GM12878 (cell line): ENCODE measurements at regions not wholly inside any gene's neighbourhood (a gene's known extent, or its start where the extent isn't known, plus 50 kb on each side); places are given as distances from the start of the nearest gene placed in this dataset.

Experiments used
- ATAC-seq: fragments of 200-7000 bp; cut with Tn5 transposase; 3 replicates; pipeline ENCODE4 v1.9.1; 2020; ENCODE audit warnings: mild to moderate bottlenecking, moderate library complexity
- BruUV-seq: library from RNA; stranded (reverse); fragments of 400-500 nt; replicated peaks from 2 replicates; lab custom pipeline; 2021; lab: Mats Ljungman, UMichigan
- CTCF ChIA-PET: fragments of 300-600 bp; sonication (Branson Sonifier 250); formaldehyde crosslinking; extraction: SDS; loops from one replicate; lab custom pipeline; 2021; ENCODE audit warnings: inconsistent platforms; lab: Yijun Ruan, JAX
- POLR2A ChIA-PET: fragments of 350-600 bp; formaldehyde crosslinking; extraction: SDS; loops from one replicate; lab custom pipeline; 2021; ENCODE audit warnings: inconsistent platforms; lab: Charles Lee
- RAD21 ChIA-PET: fragments of 300-600 bp; sonication (Branson Sonifier 250); formaldehyde crosslinking; loops from one replicate; lab custom pipeline; 2023; ENCODE audit warnings: antibody characterized with exemption; ENCODE audit not compliant: unreplicated experiment; lab: Charles Lee
- SMC1A ChIA-PET: fragments of 300-600 bp; sonication (Branson Sonifier 250); formaldehyde crosslinking; loops from one replicate; lab custom pipeline; 2023; ENCODE audit not compliant: unreplicated experiment, uncharacterized antibody; lab: Charles Lee
- DNase-seq: peaks from one replicate; pipeline ENCODE4 v3.0.0-alpha.2; 2011; ENCODE audit warnings: low read depth, low spot score
- FAIRE-seq: peaks from 3 replicates; lab custom pipeline; 2011; peaks lifted over from hg19 to GRCh38; lab: Jason Lieb, UNC
- H2AFZ ChIP-seq: 2 replicates; pipeline ENCODE4 v1.6.0; 2011; ENCODE audit warnings: low read depth, low read length, control low read depth; ENCODE audit not compliant: control insufficient read depth
- H3K27ac ChIP-seq: 2 replicates; pipeline ENCODE4 v1.5.1; 2011; ENCODE audit warnings: control low read depth; ENCODE audit not compliant: control insufficient read depth, insufficient read depth
- H3K27me3 ChIP-seq, 2 experiments: replicated peaks in 1 of 2; 2 replicates each; pipeline versions ENCODE4 v1.6.0 to v1.6.1; 2011; ENCODE audit warnings: low read length in 1 of 2; ENCODE audit not compliant: control insufficient read depth in 2 of 2, insufficient read depth in 2 of 2
- H3K36me3 ChIP-seq, 2 experiments: 2 replicates each; pipeline ENCODE4 v1.5.1; 2011; ENCODE audit warnings: low read length in 1 of 2; ENCODE audit not compliant: control insufficient read depth in 2 of 2, insufficient read depth in 2 of 2
- H3K4me1 ChIP-seq: 2 replicates; pipeline ENCODE4 v1.6.1; 2011; ENCODE audit warnings: mild to moderate bottlenecking, low read length, moderate library complexity, mixed read lengths; ENCODE audit not compliant: control insufficient read depth, insufficient read depth
- H3K4me2 ChIP-seq: 2 replicates; pipeline ENCODE4 v1.6.0; 2011; ENCODE audit warnings: control low read depth; ENCODE audit not compliant: control insufficient read depth, insufficient read depth
- H3K4me3 ChIP-seq: fragments of 200-600 bp; sonication (generic); 2 replicates; pipeline ENCODE4 v1.5.1; 2016
- H3K79me2 ChIP-seq: 2 replicates; pipeline ENCODE4 v1.6.0; 2011; ENCODE audit warnings: low read length; ENCODE audit not compliant: control insufficient read depth, insufficient read depth
- H3K9ac ChIP-seq: 2 replicates; pipeline ENCODE4 v1.8.0; 2011; ENCODE audit warnings: low read length, control low read depth, mixed read lengths; ENCODE audit not compliant: control insufficient read depth, insufficient read depth
- H3K9me3 ChIP-seq: replicated peaks from 3 replicates; pipeline ENCODE4 v1.5.1; 2011; ENCODE audit warnings: mild to moderate bottlenecking, low read length; ENCODE audit not compliant: control insufficient read depth, insufficient read depth
- H4K20me1 ChIP-seq: 2 replicates; pipeline ENCODE4 v1.6.0; 2011; ENCODE audit not compliant: control insufficient read depth, insufficient read depth
- HDAC2 ChIP-seq: fragments of 200-600 bp; sonication (generic); IDR thresholded peaks from 2 replicates; pipeline ENCODE4 v1.6.1; 2017
- HSF1 ChIP-seq: fragments of 150-350 bp; IDR thresholded peaks from 2 replicates; pipeline ENCODE4 v1.6.1; 2014; ENCODE audit warnings: mild to moderate bottlenecking, low read depth, low read length
- NR2F1 ChIP-seq: fragments of 450-650 bp; conservative IDR thresholded peaks from 2 replicates; pipeline ENCODE4 v1.6.1; 2017; ENCODE audit warnings: mild to moderate bottlenecking
- ZNF217 ChIP-seq: fragments of 450-650 bp; IDR thresholded peaks from 2 replicates; pipeline ENCODE4 v1.6.1; 2017; ENCODE audit warnings: antibody characterized with exemption, mild to moderate bottlenecking
- ZNF24 ChIP-seq: fragments of 450-650 bp; IDR thresholded peaks from 2 replicates; pipeline ENCODE4 v1.6.1; 2017; ENCODE audit warnings: antibody characterized with exemption, mild to moderate bottlenecking
- WGBS: methylation state at CpG from one replicate; pipeline ENCODE4 v1.1.6; 2016; ENCODE audit warnings: low lambda C conversion rate; ENCODE audit not compliant: insufficient replicate concordance, insufficient coverage; ENCODE audit errors: missing lambda C conversion rate; 5-methylcytosine and 5-hydroxymethylcytosine counted together
- in situ Hi-C: fragments of 300-500 bp; cut with MboI; formaldehyde crosslinking; loops from 9 replicates; pipeline ENCODE4 v1.14.3; 2018; ENCODE audit warnings: mixed read lengths
- intact Hi-C: fragments of 100-400 bp; cut with micrococcal nuclease; formaldehyde crosslinking; loops from one replicate; pipeline ENCODE4 v1.14.2; 2022; ENCODE audit not compliant: unreplicated experiment
- TF ChIP-seq, protein P1 (sequence below): fragments of 450-650 bp; IDR thresholded peaks from 2 replicates; pipeline ENCODE4 v1.6.1; 2017; ENCODE audit warnings: mild to moderate bottlenecking, moderate library complexity
- TF ChIP-seq, protein P2 (sequence below): IDR thresholded peaks from 2 replicates; pipeline ENCODE4 v1.6.1; 2012; ENCODE audit warnings: low read depth, low read length, improper control_type of control experiment
- TF ChIP-seq, protein P3 (sequence below): fragments of 450-650 bp; IDR thresholded peaks from 2 replicates; pipeline ENCODE4 v1.6.1; 2018; ENCODE audit warnings: borderline replicate concordance, mild to moderate bottlenecking; ENCODE audit not compliant: partially characterized antibody

GRCh38 chr4:135385830-135386581 is 1184.4 kb upstream of the PABPC4L start (continued):
- no peak for TF ChIP-seq HSF1
- TF ChIP-seq, protein P1, sequence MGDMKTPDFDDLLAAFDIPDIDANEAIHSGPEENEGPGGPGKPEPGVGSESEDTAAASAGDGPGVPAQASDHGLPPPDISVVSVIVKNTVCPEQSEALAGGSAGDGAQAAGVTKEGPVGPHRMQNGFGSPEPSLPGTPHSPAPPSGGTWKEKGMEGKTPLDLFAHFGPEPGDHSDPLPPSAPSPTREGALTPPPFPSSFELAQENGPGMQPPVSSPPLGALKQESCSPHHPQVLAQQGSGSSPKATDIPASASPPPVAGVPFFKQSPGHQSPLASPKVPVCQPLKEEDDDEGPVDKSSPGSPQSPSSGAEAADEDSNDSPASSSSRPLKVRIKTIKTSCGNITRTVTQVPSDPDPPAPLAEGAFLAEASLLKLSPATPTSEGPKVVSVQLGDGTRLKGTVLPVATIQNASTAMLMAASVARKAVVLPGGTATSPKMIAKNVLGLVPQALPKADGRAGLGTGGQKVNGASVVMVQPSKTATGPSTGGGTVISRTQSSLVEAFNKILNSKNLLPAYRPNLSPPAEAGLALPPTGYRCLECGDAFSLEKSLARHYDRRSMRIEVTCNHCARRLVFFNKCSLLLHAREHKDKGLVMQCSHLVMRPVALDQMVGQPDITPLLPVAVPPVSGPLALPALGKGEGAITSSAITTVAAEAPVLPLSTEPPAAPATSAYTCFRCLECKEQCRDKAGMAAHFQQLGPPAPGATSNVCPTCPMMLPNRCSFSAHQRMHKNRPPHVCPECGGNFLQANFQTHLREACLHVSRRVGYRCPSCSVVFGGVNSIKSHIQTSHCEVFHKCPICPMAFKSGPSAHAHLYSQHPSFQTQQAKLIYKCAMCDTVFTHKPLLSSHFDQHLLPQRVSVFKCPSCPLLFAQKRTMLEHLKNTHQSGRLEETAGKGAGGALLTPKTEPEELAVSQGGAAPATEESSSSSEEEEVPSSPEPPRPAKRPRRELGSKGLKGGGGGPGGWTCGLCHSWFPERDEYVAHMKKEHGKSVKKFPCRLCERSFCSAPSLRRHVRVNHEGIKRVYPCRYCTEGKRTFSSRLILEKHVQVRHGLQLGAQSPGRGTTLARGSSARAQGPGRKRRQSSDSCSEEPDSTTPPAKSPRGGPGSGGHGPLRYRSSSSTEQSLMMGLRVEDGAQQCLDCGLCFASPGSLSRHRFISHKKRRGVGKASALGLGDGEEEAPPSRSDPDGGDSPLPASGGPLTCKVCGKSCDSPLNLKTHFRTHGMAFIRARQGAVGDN: no peak

- no peak for DNase-seq
- ChIA-PET POLR2A (no interaction called here), RAD21 (no interaction called here), CTCF (no interaction called here), SMC1A (no interaction called here)
- BruUV-seq: no TSS peak
- H2AFZ ChIP-seq: no peak overlapping the region
- no peaks in the 10 kb centered on the region for H3K36me3 ChIP-seq
- ATAC-seq: no peak
- H3K27me3 ChIP-seq: no peaks in the 10 kb centered on the region
- H3K9ac ChIP-seq: no peak overlapping the region
- H3K79me2 ChIP-seq: no peaks in the 10 kb centered on the region
- H3K9me3 ChIP-seq: no peaks in the 10 kb centered on the region
- H4K20me1 ChIP-seq: no peaks in the 10 kb centered on the region
- H3K4me3 ChIP-seq: no peak overlapping the region
- H3K4me2 ChIP-seq: no peak overlapping the region
- intact Hi-C loops: no loop called here
- in situ Hi-C loops: loop anchor here (25.0 kb wide), 1 partner anchor 1479 kb away; no protein-coding TSS in a partner anchor
- WGBS: 0% methylated on average over 1 of the region's 1 CpG
- no peak for TF ChIP-seq HDAC2
- TF ChIP-seq ZNF217: no peak
- TF ChIP-seq NR2F1: no peak
- TF ChIP-seq ZNF24: no peak
- TF ChIP-seq, protein P2, sequence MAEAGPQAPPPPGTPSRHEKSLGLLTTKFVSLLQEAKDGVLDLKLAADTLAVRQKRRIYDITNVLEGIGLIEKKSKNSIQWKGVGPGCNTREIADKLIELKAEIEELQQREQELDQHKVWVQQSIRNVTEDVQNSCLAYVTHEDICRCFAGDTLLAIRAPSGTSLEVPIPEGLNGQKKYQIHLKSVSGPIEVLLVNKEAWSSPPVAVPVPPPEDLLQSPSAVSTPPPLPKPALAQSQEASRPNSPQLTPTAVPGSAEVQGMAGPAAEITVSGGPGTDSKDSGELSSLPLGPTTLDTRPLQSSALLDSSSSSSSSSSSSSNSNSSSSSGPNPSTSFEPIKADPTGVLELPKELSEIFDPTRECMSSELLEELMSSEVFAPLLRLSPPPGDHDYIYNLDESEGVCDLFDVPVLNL: no peak
- TF ChIP-seq, protein P3, sequence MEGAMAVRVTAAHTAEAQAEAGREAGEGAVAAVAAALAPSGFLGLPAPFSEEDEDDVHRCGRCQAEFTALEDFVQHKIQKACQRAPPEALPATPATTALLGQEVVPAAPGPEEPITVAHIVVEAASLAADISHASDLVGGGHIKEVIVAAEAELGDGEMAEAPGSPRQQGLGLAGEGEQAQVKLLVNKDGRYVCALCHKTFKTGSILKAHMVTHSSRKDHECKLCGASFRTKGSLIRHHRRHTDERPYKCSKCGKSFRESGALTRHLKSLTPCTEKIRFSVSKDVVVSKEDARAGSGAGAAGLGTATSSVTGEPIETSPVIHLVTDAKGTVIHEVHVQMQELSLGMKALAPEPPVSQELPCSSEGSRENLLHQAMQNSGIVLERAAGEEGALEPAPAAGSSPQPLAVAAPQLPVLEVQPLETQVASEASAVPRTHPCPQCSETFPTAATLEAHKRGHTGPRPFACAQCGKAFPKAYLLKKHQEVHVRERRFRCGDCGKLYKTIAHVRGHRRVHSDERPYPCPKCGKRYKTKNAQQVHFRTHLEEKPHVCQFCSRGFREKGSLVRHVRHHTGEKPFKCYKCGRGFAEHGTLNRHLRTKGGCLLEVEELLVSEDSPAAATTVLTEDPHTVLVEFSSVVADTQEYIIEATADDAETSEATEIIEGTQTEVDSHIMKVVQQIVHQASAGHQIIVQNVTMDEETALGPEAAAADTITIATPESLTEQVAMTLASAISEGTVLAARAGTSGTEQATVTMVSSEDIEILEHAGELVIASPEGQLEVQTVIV: no peak
- no peak for FAIRE-seq
- H3K4me1 ChIP-seq: no peaks in the 10 kb centered on the region
- H3K27ac ChIP-seq: no peak overlapping the region
Observed at GRCh38 chr4:135383356-135384288, 1182.0 kb upstream of the PABPC4L start.
